Common myeloid progenitor, CD34-positive (primary cell): ENCODE measurements at regions not wholly inside any gene's neighbourhood (a gene's known extent, or its start where the extent isn't known, plus 50 kb on each side); places are given as distances from the start of the nearest gene placed in this dataset.

Source experiments
- CTCF ChIA-PET: fragments of 350-600 bp; sonication (Branson Sonifier 250); formaldehyde crosslinking; loops from one replicate; lab custom pipeline; 2021; ENCODE audit warnings: antibody characterized with exemption; lab: Charles Lee
- POLR2A ChIA-PET: fragments of 350-600 bp; sonication (Branson Sonifier 250); formaldehyde crosslinking; loops from one replicate; lab custom pipeline; 2021; ENCODE audit warnings: antibody characterized with exemption; lab: Charles Lee
- DNase-seq, 3 donors: peaks; one replicate each; pipeline versions ENCODE4 v3.0.0 to v3.0.0-alpha.2; 2013
- H3K27ac ChIP-seq, 2 experiments: 1 replicate in 1 of 2; 2 replicates in 1 of 2; pipeline ENCODE4 v1.7.0; 2013; ENCODE audit warnings: inconsistent platforms in 2 of 2, low read length in 2 of 2, mild to moderate bottlenecking in 2 of 2, low read depth in 1 of 2, moderate library complexity in 1 of 2; ENCODE audit not compliant: severe bottlenecking in 2 of 2, insufficient read depth in 1 of 2, poor library complexity in 1 of 2
- H3K27me3 ChIP-seq, 5 experiments: replicated peaks in 2 of 5; 1 replicate in 3 of 5; 2 replicates in 2 of 5; pipeline versions ENCODE4 v1.6.1 to v1.7.0; 2013; ENCODE audit warnings: low read length in 4 of 5, mild to moderate bottlenecking in 2 of 5, moderate library complexity in 2 of 5, inconsistent platforms in 1 of 5; ENCODE audit not compliant: insufficient read depth in 5 of 5, control insufficient read depth in 4 of 5
- H3K36me3 ChIP-seq, 4 experiments: 1 replicate in 2 of 4; 2 replicates in 2 of 4; pipeline versions ENCODE4 v1.6.1 to v1.7.0; 2013; ENCODE audit warnings: low read length in 3 of 4, control low read depth in 1 of 4, mild to moderate bottlenecking in 1 of 4; ENCODE audit not compliant: control insufficient read depth in 4 of 4, insufficient read depth in 4 of 4
- H3K4me1 ChIP-seq, 4 experiments: 1 replicate in 3 of 4; 2 replicates in 1 of 4; pipeline versions ENCODE4 v1.6.1 to v1.7.1; 2013; ENCODE audit warnings: low read length in 3 of 4, mild to moderate bottlenecking in 3 of 4, control low read depth in 1 of 4, inconsistent platforms in 1 of 4, moderate library complexity in 1 of 4; ENCODE audit not compliant: control insufficient read depth in 4 of 4, insufficient read depth in 4 of 4; ENCODE audit errors: control extremely low read depth in 1 of 4
- H3K4me3 ChIP-seq, 7 experiments: 1 replicate in 4 of 7; 2 replicates in 3 of 7; pipeline versions ENCODE4 v1.5.1 to v1.7.0; 2013; ENCODE audit warnings: mild to moderate bottlenecking in 7 of 7, low read length in 6 of 7, moderate library complexity in 6 of 7, inconsistent platforms in 2 of 7, low read depth in 2 of 7, control low read depth in 1 of 7; ENCODE audit not compliant: insufficient read depth in 4 of 7, control insufficient read depth in 1 of 7; ENCODE audit errors: extremely low read depth in 1 of 7
- H3K9me3 ChIP-seq, 5 experiments: 1 replicate in 4 of 5; 2 replicates in 1 of 5; pipeline versions ENCODE4 v1.6.1 to v1.7.1; 2013; ENCODE audit warnings: low read length in 4 of 5, mild to moderate bottlenecking in 2 of 5, inconsistent platforms in 1 of 5, low read depth in 1 of 5, moderate library complexity in 1 of 5; ENCODE audit not compliant: control insufficient read depth in 4 of 5, insufficient read depth in 2 of 5; ENCODE audit errors: control extremely low read depth in 1 of 5
- WGBS: methylation state at CpG from one replicate; pipeline ENCODE4 v1.1.5; 2013; ENCODE audit not compliant: insufficient coverage; 5-methylcytosine and 5-hydroxymethylcytosine counted together

- CTCF ChIA-PET: no interaction called here
- Histone ChIP-seq H3K27ac (no peak overlapping the region), H3K4me3 (no peak overlapping the region), H3K27me3 (no peaks in the 10 kb centered on the region), H3K9me3 (no peaks in the 10 kb centered on the region), H3K36me3 (no peaks in the 10 kb centered on the region), H3K4me1 (no peaks in the 10 kb centered on the region)
- WGBS: 88% methylated on average over 1 of the region's 3 CpGs
- POLR2A ChIA-PET: no interaction called here
- DNase-seq: no peak
Measured at GRCh38 chr2:143890798-143891197, 629.1 kb downstream of the ZEB2 start.

- Histone ChIP-seq H3K36me3 (no peaks in the 10 kb centered on the region), H3K9me3 (no peaks in the 10 kb centered on the region), H3K4me1 (no peaks in the 10 kb centered on the region), H3K27ac (no peak overlapping the region), H3K4me3 (no peak overlapping the region), H3K27me3 (no peaks in the 10 kb centered on the region)
- 100% methylated on average over 1 of the region's 4 CpGs for WGBS
- no peak for DNase-seq
- CTCF ChIA-PET: no interaction called here
- POLR2A ChIA-PET: no interaction called here
Measured at GRCh38 chr2:143889216-143889615, 630.7 kb downstream of the ZEB2 start.

- POLR2A ChIA-PET: no interaction called here
- Histone ChIP-seq H3K36me3 (no peaks in the 10 kb centered on the region), H3K4me1 (no peaks in the 10 kb centered on the region), H3K27ac (no peak overlapping the region), H3K27me3 (no peaks in the 10 kb centered on the region), H3K9me3 (no peaks in the 10 kb centered on the region), H3K4me3 (no peak overlapping the region)
- 100% methylated on average over 3 of the region's 3 CpGs for WGBS
- no peak for DNase-seq
- CTCF ChIA-PET: no interaction called here
Measured at GRCh38 chr2:143885461-143885860, 634.5 kb downstream of the ZEB2 start.

GRCh38 chr2:143881246-143881645, 638.7 kb downstream of the ZEB2 start:
- no peak for DNase-seq
- CTCF ChIA-PET: no interaction called here
- WGBS: 89% methylated on average over 2 of the region's 2 CpGs
- Histone ChIP-seq H3K36me3 (no peaks in the 10 kb centered on the region), H3K4me1 (no peaks in the 10 kb centered on the region), H3K27me3 (no peaks in the 10 kb centered on the region), H3K27ac (no peak overlapping the region), H3K9me3 (no peaks in the 10 kb centered on the region), H3K4me3 (no peak overlapping the region)
- POLR2A ChIA-PET: no interaction called here

- ChIA-PET CTCF (no interaction called here), POLR2A (no interaction called here)
- Histone ChIP-seq H3K27me3 (no peaks in the 10 kb centered on the region), H3K4me3 (no peak overlapping the region), H3K9me3 (peaks cover 0 to 2% (median 0%) of the 10 kb centered on the region in 5 experiments), H3K27ac (no peak overlapping the region), H3K36me3 (no peaks in the 10 kb centered on the region), H3K4me1 (no peaks in the 10 kb centered on the region)
- no peak for DNase-seq
- no CpG with 5 or more reads among the region's 1 CpG for WGBS
Measured at GRCh38 chr2:143877876-143878530, 641.9 kb downstream of the ZEB2 start.

- no peaks in the 10 kb centered on the region for H3K36me3 ChIP-seq
- peaks cover 0 to 2% (median 0%) of the 10 kb centered on the region in 5 experiments for H3K9me3 ChIP-seq
- no peak overlapping the region for H3K27ac ChIP-seq
- no peaks in the 10 kb centered on the region for H3K4me1 ChIP-seq
- no peaks in the 10 kb centered on the region for H3K27me3 ChIP-seq
- ChIA-PET CTCF (no interaction called here), POLR2A (no interaction called here)
- no peak for DNase-seq
- no peak overlapping the region for H3K4me3 ChIP-seq
- 85% methylated on average over 8 of the region's 11 CpGs for WGBS
Measured at GRCh38 chr2:143877056-143877455, 642.9 kb downstream of the ZEB2 start.

GRCh38 chr2:143875295-143876233, 644.4 kb downstream of the ZEB2 start:
- Histone ChIP-seq H3K27me3 (no peaks in the 10 kb centered on the region), H3K27ac (no peak overlapping the region), H3K4me1 (no peaks in the 10 kb centered on the region), H3K9me3 (peaks cover 0 to 4% (median 0%) of the 10 kb centered on the region in 5 experiments), H3K4me3 (no peak overlapping the region), H3K36me3 (no peaks in the 10 kb centered on the region)
- 100% methylated on average over 4 of the region's 9 CpGs for WGBS
- ChIA-PET POLR2A (no interaction called here), CTCF (no interaction called here)
- no peak for DNase-seq
